H1 (cell line): ENCODE measurements at regions not wholly inside any gene's neighbourhood (a gene's known extent, or its start where the extent isn't known, plus 50 kb on each side); places are given as distances from the start of the nearest gene placed in this dataset.

Source experiments
- CTCF ChIA-PET: fragments of 300-600 bp; sonication (Branson Sonifier 250); formaldehyde crosslinking; loops from one replicate; lab custom pipeline; 2021; ENCODE audit not compliant: partially characterized antibody; lab: Charles Lee
- POLR2A ChIA-PET: fragments of 300-600 bp; sonication (Branson Sonifier 250); formaldehyde crosslinking; loops from one replicate; lab custom pipeline; 2021; ENCODE audit warnings: inconsistent platforms; ENCODE audit not compliant: partially characterized antibody; lab: Charles Lee
- DNase-seq, 2 experiments: peaks; one replicate each; pipeline versions ENCODE4 v3.0.0 to v3.0.0-alpha.2; 2010 to 2022; ENCODE audit warnings: low spot score in 2 of 2, low read depth in 1 of 2, mixed read lengths in 1 of 2
- FAIRE-seq: peaks from 2 replicates; lab custom pipeline; 2011; peaks lifted over from hg19 to GRCh38; lab: Jason Lieb, UNC
- H2AFZ ChIP-seq: 2 replicates; pipeline ENCODE4 v1.8.1; 2012; ENCODE audit warnings: low read length, inconsistent platforms
- H2AK5ac ChIP-seq: 2 replicates; pipeline ENCODE4 v1.6.1; 2013; ENCODE audit warnings: low read depth, low read length
- H2BK120ac ChIP-seq: replicated peaks from 2 replicates; pipeline ENCODE3; 2013; ENCODE audit warnings: low read depth, low read length, inconsistent platforms
- H2BK12ac ChIP-seq: 2 replicates; pipeline ENCODE4 v1.6.1; 2013; ENCODE audit warnings: low read depth, low read length
- H2BK15ac ChIP-seq: 2 replicates; pipeline ENCODE4 v1.6.1; 2013; ENCODE audit warnings: low read length
- H2BK20ac ChIP-seq: 2 replicates; pipeline ENCODE4 v1.6.1; 2013; ENCODE audit warnings: low read length
- H2BK5ac ChIP-seq: 2 replicates; pipeline ENCODE4 v1.6.1; 2013; ENCODE audit warnings: low read depth, low read length
- H3K14ac ChIP-seq: 2 replicates; pipeline ENCODE4 v1.6.1; 2013; ENCODE audit warnings: inconsistent platforms; ENCODE audit not compliant: insufficient read length
- H3K18ac ChIP-seq: 2 replicates; pipeline ENCODE4 v1.6.1; 2013; ENCODE audit warnings: low read length; ENCODE audit errors: extremely low read depth
- H3K23ac ChIP-seq: 2 replicates; pipeline ENCODE4 v1.6.1; 2013; ENCODE audit warnings: inconsistent platforms; ENCODE audit not compliant: insufficient read length
- H3K23me2 ChIP-seq: 2 replicates; pipeline ENCODE4 v1.6.1; 2013; ENCODE audit warnings: low read depth, low read length
- H3K27ac ChIP-seq: 2 replicates; pipeline ENCODE4 v1.6.1; 2011; ENCODE audit warnings: low read depth, low read length, inconsistent platforms
- H3K27me3 ChIP-seq, 4 experiments: replicated peaks in 1 of 4; 1 replicate in 1 of 4; 2 replicates in 3 of 4; pipeline versions ENCODE4 v1.6.1 to v1.8.1; 2011 to 2013; ENCODE audit warnings: low read length in 3 of 4, mild to moderate bottlenecking in 3 of 4, inconsistent platforms in 2 of 4, mixed read lengths in 2 of 4, moderate library complexity in 1 of 4; ENCODE audit not compliant: control insufficient read depth in 3 of 4, insufficient read depth in 3 of 4; ENCODE audit errors: extremely low read depth in 1 of 4
- H3K36me3 ChIP-seq, 4 experiments: 2 replicates each; pipeline versions ENCODE4 v1.6.1 to v1.8.1; 2011 to 2013; ENCODE audit warnings: mild to moderate bottlenecking in 4 of 4, low read length in 3 of 4, moderate library complexity in 2 of 4, control low read depth in 1 of 4, inconsistent platforms in 1 of 4; ENCODE audit not compliant: insufficient read depth in 4 of 4, control insufficient read depth in 2 of 4
- H3K4ac ChIP-seq: replicated peaks from 2 replicates; pipeline ENCODE3; 2013; ENCODE audit warnings: low read length, low read depth, mixed read lengths, inconsistent platforms; ENCODE audit not compliant: insufficient read length
- H3K4me1 ChIP-seq, 4 experiments: replicated peaks in 1 of 4; 1 replicate in 1 of 4; 2 replicates in 3 of 4; pipeline versions ENCODE4 v1.6.1 to v1.8.1; 2011 to 2013; ENCODE audit warnings: low read length in 3 of 4, inconsistent platforms in 2 of 4, mixed read lengths in 1 of 4; ENCODE audit not compliant: insufficient read depth in 4 of 4, control insufficient read depth in 3 of 4
- H3K4me2 ChIP-seq, 2 experiments: 2 replicates each; pipeline versions ENCODE4 v1.6.1 to v1.8.1; 2011 to 2013; ENCODE audit warnings: low read depth in 2 of 2, low read length in 2 of 2, control low read depth in 1 of 2, inconsistent platforms in 1 of 2, mild to moderate bottlenecking in 1 of 2; ENCODE audit not compliant: insufficient read depth in 1 of 2
- H3K4me3 ChIP-seq, 4 experiments: fragments of 200-600, 300-600 bp in 1 of 4; sonication (generic), shearing (Covaris generic), sonication (Bioruptor Twin) in 1 of 4; 2 replicates each; pipeline versions ENCODE4 v1.5.1 to v1.8.1; 2011 to 2016; ENCODE audit warnings: low read length in 4 of 4, low read depth in 3 of 4, control low read depth in 2 of 4, inconsistent platforms in 2 of 4, mild to moderate bottlenecking in 2 of 4, mixed read lengths in 1 of 4, moderate library complexity in 1 of 4; ENCODE audit not compliant: insufficient read depth in 2 of 4; ENCODE audit errors: extremely low read depth in 1 of 4
- H3K56ac ChIP-seq: replicated peaks from 2 replicates; pipeline ENCODE3; 2013; ENCODE audit warnings: low read depth, mild to moderate bottlenecking, mixed read lengths, low read length, inconsistent platforms; ENCODE audit not compliant: insufficient read length
- H3K79me1 ChIP-seq: 2 replicates; pipeline ENCODE4 v1.6.1; 2013; ENCODE audit warnings: low read depth, low read length, control low read depth
- H3K79me2 ChIP-seq, 2 experiments: 2 replicates each; pipeline versions ENCODE4 v1.6.1 to v1.8.1; 2012 to 2013; ENCODE audit warnings: low read length in 2 of 2, mild to moderate bottlenecking in 2 of 2, inconsistent platforms in 1 of 2; ENCODE audit not compliant: insufficient read depth in 2 of 2, control insufficient read depth in 1 of 2
- H3K9ac ChIP-seq, 4 experiments: replicated peaks in 1 of 4; 1 replicate in 1 of 4; 2 replicates in 3 of 4; pipeline versions ENCODE4 v1.6.1 to v1.8.1; 2011 to 2013; ENCODE audit warnings: low read depth in 3 of 4, low read length in 3 of 4, control low read depth in 2 of 4, mild to moderate bottlenecking in 2 of 4, moderate library complexity in 2 of 4, inconsistent platforms in 1 of 4; ENCODE audit errors: extremely low read depth in 1 of 4
- H3K9me3 ChIP-seq, 2 experiments: 2 replicates each; pipeline versions ENCODE4 v1.6.1 to v1.8.1; 2012 to 2013; ENCODE audit warnings: mild to moderate bottlenecking in 2 of 2, moderate library complexity in 2 of 2, control low read depth in 1 of 2, inconsistent platforms in 1 of 2, low read depth in 1 of 2, low read length in 1 of 2, mixed read lengths in 1 of 2; ENCODE audit not compliant: insufficient read depth in 2 of 2
- H4K20me1 ChIP-seq, 2 experiments: replicated peaks in 1 of 2; 2 replicates each; pipeline versions ENCODE3 to v1.8.1; 2011 to 2013; ENCODE audit warnings: inconsistent platforms in 2 of 2, low read length in 2 of 2, mild to moderate bottlenecking in 1 of 2; ENCODE audit not compliant: insufficient read depth in 2 of 2, control insufficient read depth in 1 of 2
- H4K5ac ChIP-seq: 2 replicates; pipeline ENCODE4 v1.6.1; 2013; ENCODE audit warnings: low read length, low read depth, mixed read lengths, inconsistent platforms; ENCODE audit not compliant: insufficient read length
- H4K8ac ChIP-seq: 2 replicates; pipeline ENCODE4 v1.8.0; 2013; ENCODE audit warnings: mild to moderate bottlenecking, moderate library complexity, low read length, inconsistent platforms; ENCODE audit not compliant: insufficient read depth; ENCODE audit errors: extremely low read depth
- H4K91ac ChIP-seq: replicated peaks from 2 replicates; pipeline ENCODE3; 2013; ENCODE audit warnings: low read length, mixed read lengths, inconsistent platforms; ENCODE audit not compliant: insufficient read length
- BRCA1 ChIP-seq: IDR thresholded peaks from 2 replicates; pipeline ENCODE4 v1.6.1; 2012; ENCODE audit warnings: low read depth, low read length, improper control_type of control experiment
- CBX5 ChIP-seq: fragments of 300-800, 300-1000 bp; sonication (generic); IDR thresholded peaks from 2 replicates; pipeline ENCODE4 v1.7.1; 2016; ENCODE audit warnings: antibody characterized with exemption, low read length, low read depth
- CEBPB ChIP-seq: IDR thresholded peaks from 2 replicates; pipeline ENCODE4 v1.6.1; 2012; ENCODE audit warnings: low read depth, low read length
- CHD1 ChIP-seq: IDR thresholded peaks from 2 replicates; pipeline ENCODE4 v1.6.1; 2012; ENCODE audit warnings: low read depth, low read length, improper control_type of control experiment
- CREB1 ChIP-seq: IDR thresholded peaks from 2 replicates; pipeline ENCODE4 v1.6.1; 2012; ENCODE audit warnings: inconsistent platforms
- GTF2F1 ChIP-seq: IDR thresholded peaks from 2 replicates; pipeline ENCODE4 v1.6.1; 2012; ENCODE audit warnings: low read depth, low read length, improper control_type of control experiment, borderline replicate concordance
- RNF2 ChIP-seq: fragments of 200-900, 300-1000 bp; sonication (generic); IDR thresholded peaks from 2 replicates; pipeline ENCODE4 v1.7.1; 2016; ENCODE audit warnings: borderline replicate concordance, low read depth, mild to moderate bottlenecking, antibody characterized with exemption, low read length; ENCODE audit not compliant: poor library complexity, severe bottlenecking; ENCODE audit errors: missing control alignments
- SIRT6 ChIP-seq: IDR thresholded peaks from one replicate; pipeline ENCODE4 v1.7.1; 2012; ENCODE audit warnings: low read length, inconsistent platforms
- WGBS, 2 experiments: shearing (Covaris generic) in 1 of 2; methylation state at CpG; one replicate each; pipeline versions ENCODE4 v1.1.6 to v1.1.7; 2013 to 2015; ENCODE audit warnings: low lambda C conversion rate in 2 of 2, mixed read lengths in 2 of 2, inconsistent platforms in 1 of 2, low coverage in 1 of 2, missing lambda C conversion rate in 1 of 2; ENCODE audit not compliant: insufficient replicate concordance in 2 of 2, insufficient coverage in 1 of 2, insufficient read length in 1 of 2; ENCODE audit errors: extremely low coverage in 1 of 2, missing lambda C conversion rate in 1 of 2; 5-methylcytosine and 5-hydroxymethylcytosine counted together

DNA sequence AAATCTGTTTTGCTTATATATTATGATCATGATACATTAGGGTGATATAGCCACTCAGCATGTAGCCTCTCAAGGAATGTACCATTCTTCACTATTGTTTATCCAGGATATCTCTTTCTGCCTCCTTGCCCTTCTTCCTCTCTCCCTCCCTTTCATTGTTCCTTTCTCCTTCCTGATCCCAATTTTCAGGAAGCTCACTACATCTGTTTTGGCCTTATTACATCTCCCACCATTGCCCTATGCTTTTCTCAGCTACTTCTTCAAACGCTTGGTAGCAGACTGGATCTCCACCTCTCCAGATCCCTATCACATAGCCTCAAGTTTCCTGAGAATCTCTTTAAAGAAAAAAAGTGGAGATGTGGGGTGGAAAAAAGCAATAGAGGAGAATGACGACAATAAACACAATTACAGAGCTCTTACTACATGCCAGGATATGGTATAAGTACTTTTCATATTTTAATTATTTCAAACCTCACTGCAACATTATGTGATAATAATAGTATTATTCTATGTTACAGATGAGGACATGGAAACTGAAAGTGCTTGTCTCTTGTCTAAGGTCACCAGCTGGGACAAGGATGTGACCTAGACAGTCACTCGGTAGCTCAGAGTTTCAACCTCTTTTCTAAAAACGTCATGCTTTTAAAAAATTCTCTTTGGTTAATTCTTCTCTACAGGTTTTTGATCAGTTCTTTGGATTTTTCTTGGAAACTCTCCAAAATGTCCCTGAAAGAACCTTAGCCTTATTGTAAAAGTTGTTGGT is 959.1 kb downstream of the CDH11 start:
- CTCF ChIA-PET: interaction anchor here (0.7 kb wide), 1 partner anchor 407 kb away, joined by 3 read pairs; no protein-coding TSS in a partner anchor
- FAIRE-seq (no peak), DNase-seq (no peak)
- no peaks in the 10 kb centered on the region for H4K20me1 ChIP-seq
- H3K23ac ChIP-seq: no peak overlapping the region
- 89% methylated on average over 4 of the region's 4 CpGs; no CpG with 5 or more reads in 1 of the 2 experiments for WGBS, 2 experiments
- TF ChIP-seq SIRT6 (no peak), BRCA1 (no peak), CBX5 (no peak), CHD1 (no peak), GTF2F1 (no peak), CREB1 (no peak), CEBPB (no peak), RNF2 (no peak)
- no peak overlapping the region for H4K8ac ChIP-seq
- H3K4ac ChIP-seq: no peak overlapping the region
- no peaks in the 10 kb centered on the region for H3K9me3 ChIP-seq
- H3K36me3 ChIP-seq: no peaks in the 10 kb centered on the region
- H3K4me1 ChIP-seq: no peaks in the 10 kb centered on the region
- H4K91ac ChIP-seq: no peak overlapping the region
- H3K14ac ChIP-seq: no peak overlapping the region
- no peaks in the 10 kb centered on the region for H3K79me1 ChIP-seq
- H3K79me2 ChIP-seq: no peaks in the 10 kb centered on the region
- no peak overlapping the region for H3K56ac ChIP-seq
- no peak overlapping the region for H3K9ac ChIP-seq
- H2BK120ac ChIP-seq: no peak overlapping the region
- no peak overlapping the region for H4K5ac ChIP-seq
- no peak overlapping the region for H2BK20ac ChIP-seq
- H2BK5ac ChIP-seq: no peak overlapping the region
- no peak overlapping the region for H3K4me3 ChIP-seq
- no peaks in the 10 kb centered on the region for H3K23me2 ChIP-seq
- H3K4me2 ChIP-seq: no peak overlapping the region
- H2AFZ ChIP-seq: no peak overlapping the region
- no peak overlapping the region for H3K18ac ChIP-seq
- POLR2A ChIA-PET: no interaction called here
- H3K27ac ChIP-seq: no peak overlapping the region
- H2BK15ac ChIP-seq: no peak overlapping the region
- H3K27me3 ChIP-seq: no peaks in the 10 kb centered on the region
- no peak overlapping the region for H2AK5ac ChIP-seq
- no peak overlapping the region for H2BK12ac ChIP-seq
